HG03095 (cell line): ENCODE measurements at regions not wholly inside any gene's neighbourhood (a gene's known extent, or its start where the extent isn't known, plus 50 kb on each side); places are given as distances from the start of the nearest gene placed in this dataset.
A peak's percentile ranks its signal among the peaks of the same experiment; 100 is the strongest.
"Not testable (repeated sequence)": the region's sequence is repeated elsewhere in the genome, so short reads cannot be mapped to it uniquely, and the experiment has no call there.

ENCODE experiments used
- ATAC-seq: cut with Tn5 transposase; IDR thresholded peaks from one replicate; pipeline ENCODE4 v1.9.1; 2021; ENCODE audit warnings: moderate library complexity; ENCODE audit not compliant: unreplicated experiment

- ATAC-seq: peak; percentile 86
Measured at GRCh38 chr1:224029286-224030025, 84.5 kb upstream of the FBXO28 start.

- not testable (repeated sequence) for ATAC-seq
Measured at GRCh38 chr1:224028802-224029201, 85.1 kb upstream of the FBXO28 start.

- ATAC-seq: not testable (repeated sequence)
Measured at GRCh38 chr1:224023122-224023521, 90.8 kb upstream of the FBXO28 start.

GRCh38 chr1:224022249-224022970, 91.5 kb upstream of the FBXO28 start:
- not testable (repeated sequence) for ATAC-seq

GRCh38 chr1:224019866-224020265, 94.0 kb upstream of the FBXO28 start:
- ATAC-seq: not testable (repeated sequence)

- not testable (repeated sequence) for ATAC-seq
Measured at GRCh38 chr1:224015782-224016181, 98.1 kb upstream of the FBXO28 start.

- ATAC-seq: no peak
Measured at GRCh38 chr1:224014330-224014649, 99.6 kb upstream of the FBXO28 start.

GRCh38 chr1:224013626-224014329, 100.1 kb upstream of the FBXO28 start:
- ATAC-seq: not testable (repeated sequence)

- ATAC-seq: not testable (repeated sequence)
Measured at GRCh38 chr1:224012807-224013434, 101.0 kb upstream of the FBXO28 start.

GRCh38 chr1:224012162-224012561, 101.7 kb upstream of the FBXO28 start:
- not testable (repeated sequence) for ATAC-seq

- not testable (repeated sequence) for ATAC-seq
Measured at GRCh38 chr1:224011751-224012150, 102.2 kb upstream of the FBXO28 start.

- ATAC-seq: not testable (repeated sequence)
Measured at GRCh38 chr1:224011153-224011552, 102.8 kb upstream of the FBXO28 start.

GRCh38 chr1:224005973-224006372, 107.9 kb upstream of the FBXO28 start:
- ATAC-seq: not testable (repeated sequence)

- ATAC-seq: not testable (repeated sequence)
Measured at GRCh38 chr1:224004552-224005315, 109.2 kb upstream of the FBXO28 start.

GRCh38 chr1:224003896-224004295, 110.0 kb upstream of the FBXO28 start:
- not testable (repeated sequence) for ATAC-seq

- ATAC-seq: not testable (repeated sequence)
Measured at GRCh38 chr1:224001757-224002156, 112.2 kb upstream of the FBXO28 start.

- not testable (repeated sequence) for ATAC-seq
Measured at GRCh38 chr1:223999761-224000160, 114.2 kb upstream of the FBXO28 start.

GRCh38 chr1:223998676-223999455, 115.0 kb upstream of the FBXO28 start:
- not testable (repeated sequence) for ATAC-seq

GRCh38 chr1:223996376-223996775, 117.5 kb upstream of the FBXO28 start:
- not testable (repeated sequence) for ATAC-seq
